Body of pancreas (tissue), 4 donors: ENCODE measurements at regions not wholly inside any gene's neighbourhood (a gene's known extent, or its start where the extent isn't known, plus 50 kb on each side); places are given as distances from the start of the nearest gene placed in this dataset.
A peak's percentile ranks its signal among the peaks of the same experiment; 100 is the strongest.

Experiments
- ATAC-seq: fragments of 150-250 bp; one replicate; pipeline ENCODE4 v1.9.1; 2016
- DNase-seq, 4 donors: peaks; one replicate each; pipeline ENCODE4 v3.0.0-alpha.2; 2019
- H3K27ac ChIP-seq, 4 donors: fragments of 200-600 bp; sonication (generic); 1 replicate in 3 of 4; 2 replicates in 1 of 4; pipeline versions ENCODE4 v1.5.1 to v1.6.1; 2016 to 2019; ENCODE audit warnings: mild to moderate bottlenecking in 1 of 4, mixed read lengths in 1 of 4, moderate library complexity in 1 of 4
- H3K27me3 ChIP-seq, 2 donors: fragments of 200-600 bp; sonication (generic); one replicate each; pipeline ENCODE4 v1.6.0; 2016; ENCODE audit warnings: mild to moderate bottlenecking in 1 of 2
- H3K36me3 ChIP-seq, 2 donors: fragments of 200-600 bp; sonication (generic); replicated peaks in 1 of 2; 2 replicates each; pipeline ENCODE4 v1.5.1; 2016; ENCODE audit warnings: low read depth in 2 of 2; ENCODE audit not compliant: insufficient read depth in 1 of 2
- H3K4me1 ChIP-seq: fragments of 200-600 bp; sonication (generic); one replicate; pipeline ENCODE4 v1.6.0; 2016
- H3K4me3 ChIP-seq, 2 donors: fragments of 200-600 bp; sonication (generic); 1 replicate in 1 of 2; 2 replicates in 1 of 2; pipeline ENCODE4 v1.5.1; 2016 to 2019
- H3K9me3 ChIP-seq, 3 donors: fragments of 200-600 bp; sonication (generic); 1 replicate in 2 of 3; 2 replicates in 1 of 3; pipeline ENCODE4 v1.5.1; 2016
- POLR2A ChIP-seq, 3 donors: fragments of 450-650 bp; IDR thresholded peaks; one replicate each; pipeline ENCODE4 v1.6.1; 2016; ENCODE audit warnings: antibody characterized with exemption in 3 of 3, mild to moderate bottlenecking in 2 of 3
- WGBS, 2 donors: methylation state at CpG; one replicate each; pipeline ENCODE4 v1.1.5; 2017; 5-methylcytosine and 5-hydroxymethylcytosine counted together
- intact Hi-C: fragments of 100-400 bp; cut with DNase I; formaldehyde crosslinking; loops from one replicate; pipeline ENCODE4 v1.15.1; 2023
- TF ChIP-seq, protein P1 (sequence below), 7 experiments: fragments of 450-650 bp in 4 of 7; fragments of 200-600 bp in 3 of 7; sonication (generic) in 3 of 7; IDR thresholded peaks; one replicate each; pipeline ENCODE4 v1.5.1; 2016 to 2019; ENCODE audit warnings: antibody characterized with exemption in 7 of 7

GRCh38 chr14:26839481-26839880, 241.6 kb upstream of the NOVA1 start:
- intact Hi-C loops = no loop called here
- Histone ChIP-seq H3K9me3 (no peaks in the 10 kb centered on the region), H3K4me1 (peaks cover 36% of the 10 kb centered on the region), H3K27me3 (no peaks in the 10 kb centered on the region), H3K36me3 (no peaks in the 10 kb centered on the region), H3K4me3 (no peak overlapping the region), H3K27ac (no peak overlapping the region)
- TF ChIP-seq, protein P1, sequence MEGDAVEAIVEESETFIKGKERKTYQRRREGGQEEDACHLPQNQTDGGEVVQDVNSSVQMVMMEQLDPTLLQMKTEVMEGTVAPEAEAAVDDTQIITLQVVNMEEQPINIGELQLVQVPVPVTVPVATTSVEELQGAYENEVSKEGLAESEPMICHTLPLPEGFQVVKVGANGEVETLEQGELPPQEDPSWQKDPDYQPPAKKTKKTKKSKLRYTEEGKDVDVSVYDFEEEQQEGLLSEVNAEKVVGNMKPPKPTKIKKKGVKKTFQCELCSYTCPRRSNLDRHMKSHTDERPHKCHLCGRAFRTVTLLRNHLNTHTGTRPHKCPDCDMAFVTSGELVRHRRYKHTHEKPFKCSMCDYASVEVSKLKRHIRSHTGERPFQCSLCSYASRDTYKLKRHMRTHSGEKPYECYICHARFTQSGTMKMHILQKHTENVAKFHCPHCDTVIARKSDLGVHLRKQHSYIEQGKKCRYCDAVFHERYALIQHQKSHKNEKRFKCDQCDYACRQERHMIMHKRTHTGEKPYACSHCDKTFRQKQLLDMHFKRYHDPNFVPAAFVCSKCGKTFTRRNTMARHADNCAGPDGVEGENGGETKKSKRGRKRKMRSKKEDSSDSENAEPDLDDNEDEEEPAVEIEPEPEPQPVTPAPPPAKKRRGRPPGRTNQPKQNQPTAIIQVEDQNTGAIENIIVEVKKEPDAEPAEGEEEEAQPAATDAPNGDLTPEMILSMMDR (IDR thresholded peaks at IDR 0.05) = no peak
- TF ChIP-seq POLR2A (IDR thresholded peaks at IDR 0.05) = no peak
- ATAC-seq = no peak
- no peak for DNase-seq
- WGBS, 2 donors = 74 to 87% methylated on average over 1 of the region's 1 CpG

- TF ChIP-seq, protein P1 (IDR thresholded peaks at IDR 0.05) = no peak
- TF ChIP-seq POLR2A (IDR thresholded peaks at IDR 0.05) = no peak
- Histone ChIP-seq H3K4me3 (no peak overlapping the region), H3K27ac (peak overlapping the region in 3 of 4 donors; percentile 54 to 91 (median 77)), H3K27me3 (no peaks in the 10 kb centered on the region), H3K9me3 (no peaks in the 10 kb centered on the region), H3K36me3 (no peaks in the 10 kb centered on the region), H3K4me1 (peaks cover 50% of the 10 kb centered on the region)
- 37 to 39% methylated on average over 4 of the region's 4 CpGs for WGBS, 2 donors
- no peak for ATAC-seq
- no peak for DNase-seq
- intact Hi-C loops = no loop called here
Observed at GRCh38 chr14:26841326-26841725, 243.5 kb upstream of the NOVA1 start.

DNA sequence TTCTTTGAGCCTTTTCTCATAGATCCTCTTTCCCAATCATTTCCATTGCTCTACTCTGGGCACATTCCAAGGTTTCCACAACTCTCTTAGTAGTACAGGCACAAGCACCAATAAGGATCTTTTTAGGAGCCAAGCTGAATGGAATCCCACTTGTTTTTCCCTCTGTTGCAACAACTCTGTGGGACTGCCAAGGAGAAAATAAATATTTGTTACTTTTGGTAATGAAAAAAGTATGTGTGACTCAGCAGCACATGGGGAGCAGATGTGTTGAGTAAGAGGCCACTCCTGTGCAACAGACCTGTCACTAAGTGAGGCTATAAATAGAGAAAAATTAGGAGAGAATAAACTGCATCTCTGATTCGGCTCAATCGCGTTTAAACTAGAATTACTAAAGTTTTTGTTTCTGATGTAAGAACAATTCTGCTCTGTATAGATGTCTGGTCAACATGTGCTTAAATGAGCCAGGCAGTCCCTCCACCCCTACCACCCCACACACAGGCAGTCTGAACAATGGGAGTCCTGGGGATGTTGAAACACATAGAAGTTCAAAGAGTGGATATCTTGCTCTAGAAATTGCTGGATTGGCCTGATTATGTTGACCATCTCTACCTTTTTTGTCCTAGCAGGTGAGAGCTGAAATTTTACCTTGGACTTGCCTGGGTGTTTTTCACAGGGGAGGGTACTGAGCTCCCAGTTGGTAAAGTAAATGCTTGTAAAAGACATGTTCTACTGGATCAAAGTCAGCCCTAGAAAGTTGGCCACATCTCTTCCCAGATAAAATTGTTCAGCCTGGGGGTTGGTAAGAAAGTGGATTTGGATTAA, 244.3 kb upstream of the NOVA1 start:
- DNase-seq = peak; percentile 58 to 84 (median 74)
- Histone ChIP-seq H3K27me3 (no peaks in the 10 kb centered on the region), H3K27ac (peak overlapping the region; percentile 72 to 91 (median 76)), H3K36me3 (no peaks in the 10 kb centered on the region), H3K9me3 (no peaks in the 10 kb centered on the region), H3K4me1 (peaks cover 57% of the 10 kb centered on the region), H3K4me3 (no peak overlapping the region)
- intact Hi-C loops = no loop called here
- TF ChIP-seq, protein P1 (IDR thresholded peaks at IDR 0.05) = no peak
- peak in 1 of 3 donors; percentile 15 for TF ChIP-seq POLR2A (IDR thresholded peaks at IDR 0.05)
- 6 to 22% methylated on average over 3 of the region's 3 CpGs for WGBS, 2 donors
- ATAC-seq = peak; percentile 97

DNA sequence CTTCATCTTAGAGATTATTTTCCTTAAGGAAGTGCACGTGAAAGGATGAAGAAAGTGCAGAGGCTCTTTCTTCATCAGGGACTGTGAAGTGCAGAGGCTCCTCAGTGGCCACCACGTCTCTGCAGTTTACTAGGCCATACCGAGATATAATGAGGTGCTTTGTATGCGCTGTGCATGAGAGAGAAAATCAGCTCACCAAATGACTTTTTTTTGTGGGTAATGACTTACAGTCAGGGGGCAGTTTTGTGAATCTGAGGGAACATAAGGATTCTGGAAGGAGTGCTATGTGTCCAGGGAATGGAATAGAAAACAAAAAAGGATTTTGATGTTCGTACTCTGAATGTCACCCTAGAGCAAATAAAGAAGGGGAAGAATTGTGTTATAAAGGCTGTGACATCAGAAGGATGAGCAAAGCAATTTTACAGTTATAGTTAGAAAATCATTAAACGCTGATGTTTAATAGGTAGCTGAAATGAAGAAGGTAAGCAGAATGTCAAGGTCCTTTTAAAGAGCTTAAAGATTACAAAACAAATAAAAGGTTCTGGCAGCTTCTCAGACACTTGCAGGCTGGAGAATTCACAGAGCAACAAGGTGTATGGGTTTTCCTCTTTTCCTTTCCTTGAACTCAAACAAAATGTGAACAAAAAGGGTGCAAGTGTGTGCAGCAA, 247.5 kb upstream of the NOVA1 start:
- WGBS, 2 donors = 31 to 32% methylated on average over 6 of the region's 6 CpGs
- Histone ChIP-seq H3K27ac (peak overlapping the region in 3 of 4 donors; percentile 41 to 55 (median 53)), H3K4me3 (no peak overlapping the region), H3K27me3 (no peaks in the 10 kb centered on the region), H3K36me3 (no peaks in the 10 kb centered on the region), H3K4me1 (peaks cover 53% of the 10 kb centered on the region), H3K9me3 (no peaks in the 10 kb centered on the region)
- no peak for TF ChIP-seq POLR2A (IDR thresholded peaks at IDR 0.05)
- TF ChIP-seq, protein P1 (IDR thresholded peaks at IDR 0.05) = no peak
- DNase-seq (peak in 1 of 4 donors; percentile 21), ATAC-seq (no peak)
- intact Hi-C loops = no loop called here
